IMR-90 (cell line): ENCODE measurements at regions not wholly inside any gene's neighbourhood (a gene's known extent, or its start where the extent isn't known, plus 50 kb on each side); places are given as distances from the start of the nearest gene placed in this dataset.

Experiments
- CEBPB ChIP-seq: IDR thresholded peaks from 2 replicates; pipeline ENCODE4 v1.6.1; 2012; ENCODE audit warnings: low read depth, low read length, improper control_type of control experiment
- CHD1 ChIP-seq: IDR thresholded peaks from 2 replicates; pipeline ENCODE4 v1.6.1; 2012; ENCODE audit warnings: low read depth, low read length, improper control_type of control experiment
- CTCF ChIP-seq: conservative IDR thresholded peaks from 2 replicates; pipeline ENCODE4 v1.5.1; 2012; ENCODE audit warnings: mild to moderate bottlenecking, low read depth, low read length, improper control_type of control experiment
- MXI1 ChIP-seq: IDR thresholded peaks from 2 replicates; pipeline ENCODE4 v1.6.1; 2012; ENCODE audit warnings: low read depth, mild to moderate bottlenecking, low read length, moderate library complexity, borderline replicate concordance
- NFE2L2 ChIP-seq: fragments of 150-350 bp; IDR thresholded peaks from 2 replicates; pipeline ENCODE4 v1.6.1; 2016; ENCODE audit warnings: low read depth, mild to moderate bottlenecking, low read length
- RAD21 ChIP-seq: IDR thresholded peaks from 2 replicates; pipeline ENCODE4 v1.6.1; 2012; ENCODE audit warnings: low read length, improper control_type of control experiment
- RFX5 ChIP-seq: IDR thresholded peaks from 2 replicates; pipeline ENCODE4 v1.8.0; 2012; ENCODE audit warnings: low read depth, mild to moderate bottlenecking, low read length, moderate library complexity

- TF ChIP-seq CTCF (no peak), NFE2L2 (no peak), RAD21 (no peak), CEBPB (no peak), RFX5 (no peak), MXI1 (no peak), CHD1 (no peak)
Measured at GRCh38 chr3:40628984-40629383, 104.2 kb downstream of the ZNF621 start.
